ENCODE measurements at regions not wholly inside any gene's neighbourhood (a gene's known extent, or its start where the extent isn't known, plus 50 kb on each side); places are given as distances from the start of the nearest gene placed in this dataset.

GRCh38 chr1:99445071-99445470 lies 180.8 kb downstream of the PLPPR4 start:
- TF ChIP-seq, protein P1, sequence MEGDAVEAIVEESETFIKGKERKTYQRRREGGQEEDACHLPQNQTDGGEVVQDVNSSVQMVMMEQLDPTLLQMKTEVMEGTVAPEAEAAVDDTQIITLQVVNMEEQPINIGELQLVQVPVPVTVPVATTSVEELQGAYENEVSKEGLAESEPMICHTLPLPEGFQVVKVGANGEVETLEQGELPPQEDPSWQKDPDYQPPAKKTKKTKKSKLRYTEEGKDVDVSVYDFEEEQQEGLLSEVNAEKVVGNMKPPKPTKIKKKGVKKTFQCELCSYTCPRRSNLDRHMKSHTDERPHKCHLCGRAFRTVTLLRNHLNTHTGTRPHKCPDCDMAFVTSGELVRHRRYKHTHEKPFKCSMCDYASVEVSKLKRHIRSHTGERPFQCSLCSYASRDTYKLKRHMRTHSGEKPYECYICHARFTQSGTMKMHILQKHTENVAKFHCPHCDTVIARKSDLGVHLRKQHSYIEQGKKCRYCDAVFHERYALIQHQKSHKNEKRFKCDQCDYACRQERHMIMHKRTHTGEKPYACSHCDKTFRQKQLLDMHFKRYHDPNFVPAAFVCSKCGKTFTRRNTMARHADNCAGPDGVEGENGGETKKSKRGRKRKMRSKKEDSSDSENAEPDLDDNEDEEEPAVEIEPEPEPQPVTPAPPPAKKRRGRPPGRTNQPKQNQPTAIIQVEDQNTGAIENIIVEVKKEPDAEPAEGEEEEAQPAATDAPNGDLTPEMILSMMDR (IDR thresholded peaks at IDR 0.05; ENCODE audit: low read depth, low read length) = no peak
- H3K4me3 ChIP-seq (ENCODE audit: low read depth, low read length) = no peak overlapping the region

DNA sequence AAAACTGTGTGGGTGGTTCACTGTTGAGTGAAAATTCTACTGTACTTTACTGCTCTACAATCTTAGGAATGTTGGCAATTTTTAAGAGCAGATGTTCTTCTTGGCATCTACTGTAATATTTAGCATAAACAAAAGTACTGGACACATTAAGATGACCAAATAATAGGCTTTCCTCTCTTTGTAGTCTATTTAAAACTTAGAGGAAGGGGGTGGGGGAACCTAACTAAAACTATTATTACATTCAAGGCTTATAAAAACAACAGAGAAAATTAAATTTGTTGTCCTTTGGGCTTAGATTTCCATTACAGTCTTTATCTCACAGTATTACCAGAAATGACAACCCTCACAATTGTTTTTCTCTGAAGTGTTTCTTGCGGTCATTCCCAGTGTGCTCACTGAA lies 181.2 kb downstream of the PLPPR4 start:
- TF ChIP-seq, protein P1 (IDR thresholded peaks at IDR 0.05; ENCODE audit: low read depth, low read length) = no peak
- no peak overlapping the region for H3K4me3 ChIP-seq (ENCODE audit: low read depth, low read length)

- TF ChIP-seq, protein P1 (IDR thresholded peaks at IDR 0.05; ENCODE audit: low read depth, low read length) = no peak
- H3K4me3 ChIP-seq (ENCODE audit: low read depth, low read length) = no peak overlapping the region
Measured at GRCh38 chr1:99447721-99448120, 183.4 kb downstream of the PLPPR4 start.

DNA sequence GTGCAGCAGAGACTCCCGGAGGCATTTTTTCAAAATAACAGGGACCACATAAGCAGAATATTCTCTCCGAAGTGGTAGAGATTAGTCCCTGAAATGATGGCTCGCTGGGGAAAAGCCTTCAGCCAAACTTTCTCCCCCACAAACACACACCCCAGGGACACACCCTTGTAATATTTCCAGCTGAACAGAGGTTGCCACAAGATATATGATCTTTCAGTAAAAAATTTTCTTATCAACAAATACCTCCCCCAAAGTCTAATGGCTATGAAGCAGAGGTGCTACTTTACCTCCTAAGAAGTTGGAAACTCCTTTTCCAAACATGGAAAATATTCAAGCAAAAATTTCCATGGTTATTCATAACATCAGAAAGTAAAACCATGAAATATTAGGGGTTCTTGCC lies 190.2 kb upstream of the PALMD start:
- no peak overlapping the region for H3K4me3 ChIP-seq (ENCODE audit: low read depth, low read length)
- TF ChIP-seq, protein P1 (IDR thresholded peaks at IDR 0.05; ENCODE audit: low read depth, low read length) = no peak

GRCh38 chr1:99456536-99456935 lies 189.4 kb upstream of the PALMD start:
- H3K4me3 ChIP-seq (ENCODE audit: low read depth, low read length) = no peak overlapping the region
- TF ChIP-seq, protein P1 (IDR thresholded peaks at IDR 0.05; ENCODE audit: low read depth, low read length) = no peak

GRCh38 chr1:99457381-99458165 lies 188.3 kb upstream of the PALMD start:
- TF ChIP-seq, protein P1 (IDR thresholded peaks at IDR 0.05; ENCODE audit: low read depth, low read length) = no peak
- H3K4me3 ChIP-seq (ENCODE audit: low read depth, low read length) = no peak overlapping the region

- TF ChIP-seq, protein P1 (IDR thresholded peaks at IDR 0.05; ENCODE audit: low read depth, low read length) = no peak
- no peak overlapping the region for H3K4me3 ChIP-seq (ENCODE audit: low read depth, low read length)
Measured at GRCh38 chr1:99461499-99461898, 184.4 kb upstream of the PALMD start.
